AG04450 (cell line): ENCODE measurements at regions not wholly inside any gene's neighbourhood (a gene's known extent, or its start where the extent isn't known, plus 50 kb on each side); places are given as distances from the start of the nearest gene placed in this dataset.

Experiments
- CTCF ChIA-PET: fragments of 300-600, 350-600 bp; formaldehyde crosslinking; extraction: SDS; loops from one replicate; lab custom pipeline; 2022; ENCODE audit warnings: antibody characterized with exemption, inconsistent platforms; lab: Charles Lee
- POLR2A ChIA-PET: fragments of 350-600 bp; formaldehyde crosslinking; extraction: SDS; loops from one replicate; lab custom pipeline; 2021; ENCODE audit warnings: antibody characterized with exemption, inconsistent platforms; lab: Yijun Ruan, JAX
- DNase-seq: peaks from one replicate; pipeline ENCODE4 v3.0.0-alpha.2; 2011; ENCODE audit warnings: low read depth, low spot score
- H3K27ac ChIP-seq: one replicate; pipeline ENCODE4 v1.5.1; 2012; ENCODE audit warnings: low read depth, low read length, control low read depth
- H3K27me3 ChIP-seq: one replicate; pipeline ENCODE4 v1.6.0; 2012; ENCODE audit warnings: low read length; ENCODE audit not compliant: control insufficient read depth, insufficient read depth
- H3K4me3 ChIP-seq: 2 replicates; pipeline ENCODE4 v1.5.1; 2011; ENCODE audit warnings: mild to moderate bottlenecking, low read depth, low read length, control low read depth
- H3K9me3 ChIP-seq: 2 replicates; pipeline ENCODE4 v1.5.1; 2012; ENCODE audit warnings: low read length; ENCODE audit not compliant: control insufficient read depth, insufficient read depth
- CTCF ChIP-seq: IDR thresholded peaks from 2 replicates; pipeline ENCODE4 v1.5.1; 2011; ENCODE audit warnings: low read depth, low read length, control low read depth, inconsistent platforms

- DNase-seq, result no peak
- TF ChIP-seq CTCF, result no peak
- POLR2A ChIA-PET, result no interaction called here
- H3K9me3 ChIP-seq, result no peaks in the 10 kb centered on the region
- H3K4me3 ChIP-seq, result no peak overlapping the region
- CTCF ChIA-PET, result no interaction called here
- no peak overlapping the region for H3K27ac ChIP-seq
- H3K27me3 ChIP-seq, result peaks cover 2% of the 10 kb centered on the region
These were observed 338.9 kb downstream of the KLF5 start for GRCh38 chr13:73397496-73398305.

DNA sequence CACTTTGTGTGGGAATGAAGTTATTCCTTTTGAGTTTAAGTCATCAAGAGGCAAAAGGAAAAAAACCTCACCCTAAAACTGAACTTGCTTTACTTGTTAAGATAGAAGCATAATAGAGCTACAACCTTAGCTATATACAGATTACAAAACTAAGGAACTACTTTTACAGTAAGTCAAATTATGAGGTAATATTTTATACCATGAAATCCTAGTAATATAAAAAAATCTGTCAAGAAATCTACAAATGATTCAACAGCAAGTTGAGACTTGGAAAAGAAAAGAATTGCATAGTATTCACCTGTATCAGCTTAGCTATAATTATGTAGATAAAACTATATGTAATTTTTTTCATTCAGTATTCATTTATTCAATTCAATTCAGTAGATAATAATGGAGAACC lies 335.3 kb downstream of the KLF5 start:
- CTCF ChIA-PET, result interaction anchor here (0.6 kb wide), 1 partner anchor 585 kb away, joined by 8 read pairs; no protein-coding TSS in a partner anchor
- H3K27ac ChIP-seq, result no peak overlapping the region
- H3K9me3 ChIP-seq, result no peaks in the 10 kb centered on the region
- H3K4me3 ChIP-seq, result no peak overlapping the region
- peaks cover 2% of the 10 kb centered on the region for H3K27me3 ChIP-seq
- DNase-seq, result no peak
- POLR2A ChIA-PET, result no interaction called here
- TF ChIP-seq CTCF, result no peak

- peaks cover 2% of the 10 kb centered on the region for H3K27me3 ChIP-seq
- no peak overlapping the region for H3K27ac ChIP-seq
- POLR2A ChIA-PET, result no interaction called here
- CTCF ChIA-PET, result no interaction called here
- TF ChIP-seq CTCF, result no peak
- no peak overlapping the region for H3K4me3 ChIP-seq
- no peak for DNase-seq
- H3K9me3 ChIP-seq, result no peaks in the 10 kb centered on the region
These were observed 331.3 kb downstream of the KLF5 start for GRCh38 chr13:73390100-73390499.

- POLR2A ChIA-PET, result no interaction called here
These were observed 329.8 kb downstream of the KLF5 start for GRCh38 chr13:73388586-73388985.

More at GRCh38 chr13:73388586-73388985, 329.8 kb downstream of the KLF5 start:
- TF ChIP-seq CTCF, result no peak
- no peaks in the 10 kb centered on the region for H3K9me3 ChIP-seq
- no peaks in the 10 kb centered on the region for H3K27me3 ChIP-seq
- DNase-seq, result no peak
- H3K27ac ChIP-seq, result no peak overlapping the region
- H3K4me3 ChIP-seq, result no peak overlapping the region
- CTCF ChIA-PET, result no interaction called here
